ENCODE measurements at regions not wholly inside any gene's neighbourhood (a gene's known extent, or its start where the extent isn't known, plus 50 kb on each side); places are given as distances from the start of the nearest gene placed in this dataset.
"Not testable (repeated sequence)": the region's sequence is repeated elsewhere in the genome, so short reads cannot be mapped to it uniquely, and the experiment has no call there.

- no peak for DNase-seq (ENCODE audit: low read depth in 2 of 2)
Observed at GRCh38 chr5:50898966-50899365, 232.5 kb downstream of the PARP8 start.

- no peak for DNase-seq (ENCODE audit: low read depth in 2 of 2)
Observed at GRCh38 chr5:50900952-50901510, 234.6 kb downstream of the PARP8 start.

- no peak for DNase-seq (ENCODE audit: low read depth in 2 of 2)
Observed at GRCh38 chr5:50903651-50904050, 237.2 kb downstream of the PARP8 start.

GRCh38 chr5:50905996-50906570 lies 239.6 kb downstream of the PARP8 start:
- no peak for DNase-seq (ENCODE audit: low read depth in 2 of 2)

GRCh38 chr5:50920160-50920559 lies 253.7 kb downstream of the PARP8 start:
- not testable (repeated sequence) for DNase-seq (ENCODE audit: low read depth in 2 of 2)

- DNase-seq (ENCODE audit: low read depth in 2 of 2) = no peak
Observed at GRCh38 chr5:50921366-50922133, 255.1 kb downstream of the PARP8 start.

- DNase-seq (ENCODE audit: low read depth in 2 of 2) = not testable (repeated sequence)
Observed at GRCh38 chr5:50922134-50922941, 255.9 kb downstream of the PARP8 start.

- no peak for DNase-seq (ENCODE audit: low read depth in 2 of 2)
Observed at GRCh38 chr5:50922942-50923767, 256.7 kb downstream of the PARP8 start.

- no peak for DNase-seq (ENCODE audit: low read depth in 2 of 2)
Observed at GRCh38 chr5:50923768-50924494, 257.5 kb downstream of the PARP8 start.

- DNase-seq (ENCODE audit: low read depth in 2 of 2) = no peak
Observed at GRCh38 chr5:50927953-50928352, 261.5 kb downstream of the PARP8 start.

GRCh38 chr5:50929174-50929573 lies 262.7 kb downstream of the PARP8 start:
- DNase-seq (ENCODE audit: low read depth in 2 of 2) = no peak

- no peak for DNase-seq (ENCODE audit: low read depth in 2 of 2)
Observed at GRCh38 chr5:50934343-50934742, 267.9 kb downstream of the PARP8 start.

GRCh38 chr5:50945139-50945538 lies 278.7 kb downstream of the PARP8 start:
- no peak for DNase-seq (ENCODE audit: low read depth in 2 of 2)

GRCh38 chr5:50947906-50948683 lies 281.7 kb downstream of the PARP8 start:
- DNase-seq (ENCODE audit: low read depth in 2 of 2) = no peak

- DNase-seq (ENCODE audit: low read depth in 2 of 2) = no peak
Observed at GRCh38 chr5:50953290-50953689, 286.9 kb downstream of the PARP8 start.

- no peak for DNase-seq (ENCODE audit: low read depth in 2 of 2)
Observed at GRCh38 chr5:50958852-50959457, 292.5 kb downstream of the PARP8 start.

GRCh38 chr5:50962934-50963872 lies 296.8 kb downstream of the PARP8 start:
- DNase-seq (ENCODE audit: low read depth in 2 of 2) = peak; percentile 10 to 16

GRCh38 chr5:50963971-50964745 lies 297.7 kb downstream of the PARP8 start:
- no peak for DNase-seq (ENCODE audit: low read depth in 2 of 2)

All from stimulated activated CD8-positive, alpha-beta memory T cell treated with anti-CD3 and anti-CD28 coated beads, Interleukin-2, amount 100 ng/mL, for 1 hour (primary cell).